IMR-90 (cell line): ENCODE measurements at regions not wholly inside any gene's neighbourhood (a gene's known extent, or its start where the extent isn't known, plus 50 kb on each side); places are given as distances from the start of the nearest gene placed in this dataset.

Source experiments
- ATAC-seq: fragments of 200-7000 bp; cut with Tn5 transposase; 2 replicates; pipeline ENCODE4 v1.9.1; 2020; ENCODE audit warnings: low read depth, mild to moderate bottlenecking, moderate library complexity
- BruUV-seq: library from RNA; stranded (reverse); fragments of 400-500 nt; replicated peaks from 2 replicates; lab custom pipeline; 2021; lab: Mats Ljungman, UMichigan
- CTCF ChIA-PET: fragments of 300-600 bp; formaldehyde crosslinking; extraction: SDS; loops from one replicate; lab custom pipeline; 2021; ENCODE audit warnings: antibody characterized with exemption; lab: Yijun Ruan, JAX
- POLR2A ChIA-PET: fragments of 300-600 bp; sonication (Branson Sonifier 250); formaldehyde crosslinking; loops from one replicate; lab custom pipeline; 2022; ENCODE audit warnings: antibody characterized with exemption; ENCODE audit not compliant: unreplicated experiment; lab: Charles Lee
- DNase-seq: peaks from one replicate; pipeline ENCODE4 v3.0.0; 2013
- H2AFZ ChIP-seq: replicated peaks from 2 replicates; pipeline ENCODE3; 2013; ENCODE audit warnings: low read length, mild to moderate bottlenecking; ENCODE audit not compliant: poor library complexity
- H2AK5ac ChIP-seq: 2 replicates; pipeline ENCODE4 v1.6.1; 2013; ENCODE audit warnings: low read depth, low read length, inconsistent platforms
- H2AK9ac ChIP-seq: replicated peaks from 2 replicates; pipeline ENCODE3; 2013; ENCODE audit warnings: mild to moderate bottlenecking, low read depth, low read length, moderate library complexity; ENCODE audit not compliant: poor library complexity
- H2BK120ac ChIP-seq: 2 replicates; pipeline ENCODE4 v1.6.1; 2013; ENCODE audit warnings: low read depth, low read length, inconsistent platforms
- H2BK15ac ChIP-seq: 3 replicates; pipeline ENCODE4 v1.6.1; 2013; ENCODE audit warnings: low read depth, low read length, inconsistent platforms
- H2BK20ac ChIP-seq: 2 replicates; pipeline ENCODE4 v1.6.1; 2013; ENCODE audit warnings: low read depth, mild to moderate bottlenecking, inconsistent platforms, low read length, moderate library complexity
- H2BK5ac ChIP-seq: 2 replicates; pipeline ENCODE4 v1.6.1; 2013; ENCODE audit warnings: mild to moderate bottlenecking, low read depth, low read length, inconsistent platforms; ENCODE audit not compliant: poor library complexity, severe bottlenecking
- H3K14ac ChIP-seq: replicated peaks from 2 replicates; pipeline ENCODE4 v1.6.1; 2013; ENCODE audit warnings: low read depth, low read length, inconsistent platforms
- H3K18ac ChIP-seq: 2 replicates; pipeline ENCODE4 v1.6.1; 2013; ENCODE audit warnings: low read depth, low read length, control low read depth
- H3K23ac ChIP-seq: 2 replicates; pipeline ENCODE4 v1.6.1; 2013; ENCODE audit warnings: low read depth, low read length, inconsistent platforms
- H3K27ac ChIP-seq: 2 replicates; pipeline ENCODE4 v1.5.1; 2013; ENCODE audit warnings: mild to moderate bottlenecking, control low read depth, low read length; ENCODE audit not compliant: insufficient read depth
- H3K27me3 ChIP-seq: 2 replicates; pipeline ENCODE4 v1.6.1; 2013; ENCODE audit warnings: low read length; ENCODE audit not compliant: control insufficient read depth, insufficient read depth
- H3K36me3 ChIP-seq: 2 replicates; pipeline ENCODE4 v1.6.1; 2013; ENCODE audit warnings: low read length, mixed read lengths; ENCODE audit not compliant: control insufficient read depth, insufficient read depth
- H3K4ac ChIP-seq: 2 replicates; pipeline ENCODE4 v1.6.1; 2013; ENCODE audit warnings: low read depth, low read length, inconsistent platforms
- H3K4me1 ChIP-seq: 2 replicates; pipeline ENCODE4 v1.6.1; 2013; ENCODE audit warnings: low read length, mixed read lengths; ENCODE audit not compliant: control insufficient read depth, insufficient read depth
- H3K4me2 ChIP-seq: 2 replicates; pipeline ENCODE4 v1.6.1; 2013; ENCODE audit warnings: low read depth, mild to moderate bottlenecking, control low read depth, low read length, moderate library complexity
- H3K4me3 ChIP-seq: 2 replicates; pipeline ENCODE4 v1.5.1; 2013; ENCODE audit warnings: low read depth, mild to moderate bottlenecking, control low read depth, low read length, moderate library complexity; ENCODE audit not compliant: insufficient read depth
- H3K56ac ChIP-seq: 2 replicates; pipeline ENCODE4 v1.6.1; 2013; ENCODE audit warnings: low read length, inconsistent platforms; ENCODE audit not compliant: insufficient read depth; ENCODE audit errors: extremely low read depth
- H3K79me1 ChIP-seq, 2 experiments: 2 replicates each; pipeline ENCODE4 v1.6.1; 2013; ENCODE audit warnings: low read length in 2 of 2, inconsistent platforms in 1 of 2, low read depth in 1 of 2
- H3K9ac ChIP-seq: 2 replicates; pipeline ENCODE4 v1.6.1; 2013; ENCODE audit warnings: low read depth, low read length, control low read depth
- H3K9me1 ChIP-seq: 2 replicates; pipeline ENCODE4 v1.6.1; 2013; ENCODE audit warnings: low read length, inconsistent platforms; ENCODE audit not compliant: insufficient read depth
- H3K9me3 ChIP-seq: 2 replicates; pipeline ENCODE4 v1.6.1; 2013; ENCODE audit warnings: low read length; ENCODE audit not compliant: control insufficient read depth, insufficient read depth
- H4K20me1 ChIP-seq: 2 replicates; pipeline ENCODE4 v1.6.1; 2013; ENCODE audit warnings: low read length, inconsistent platforms; ENCODE audit not compliant: insufficient read depth
- H4K5ac ChIP-seq: 2 replicates; pipeline ENCODE4 v1.6.1; 2013; ENCODE audit warnings: mild to moderate bottlenecking, low read depth, low read length, control low read depth
- H4K8ac ChIP-seq, 2 experiments: 2 replicates each; pipeline ENCODE4 v1.6.1; 2013; ENCODE audit warnings: low read depth in 2 of 2, low read length in 2 of 2, control low read depth in 1 of 2, inconsistent platforms in 1 of 2
- H4K91ac ChIP-seq: 2 replicates; pipeline ENCODE4 v1.6.1; 2013; ENCODE audit warnings: low read depth, low read length, inconsistent platforms; ENCODE audit not compliant: insufficient read depth
- CHD1 ChIP-seq: IDR thresholded peaks from 2 replicates; pipeline ENCODE4 v1.6.1; 2012; ENCODE audit warnings: low read depth, low read length, improper control_type of control experiment
- ELK1 ChIP-seq: fragments of 150-350 bp; IDR thresholded peaks from 2 replicates; pipeline ENCODE4 v1.6.1; 2016; ENCODE audit warnings: low read depth, mild to moderate bottlenecking, low read length, moderate library complexity, borderline replicate concordance
- FOS ChIP-seq: fragments of 150-350 bp; IDR thresholded peaks from 2 replicates; pipeline ENCODE4 v1.6.1; 2016; ENCODE audit warnings: low read depth, low read length
- MAFK ChIP-seq: IDR thresholded peaks from 2 replicates; pipeline ENCODE4 v1.6.1; 2012; ENCODE audit warnings: low read depth, low read length, improper control_type of control experiment
- NFE2L2 ChIP-seq: fragments of 150-350 bp; IDR thresholded peaks from 2 replicates; pipeline ENCODE4 v1.6.1; 2016; ENCODE audit warnings: low read depth, mild to moderate bottlenecking, low read length
- RAD21 ChIP-seq: IDR thresholded peaks from 2 replicates; pipeline ENCODE4 v1.6.1; 2012; ENCODE audit warnings: low read length, improper control_type of control experiment
- RCOR1 ChIP-seq: IDR thresholded peaks from 2 replicates; pipeline ENCODE4 v1.6.1; 2012; ENCODE audit warnings: mild to moderate bottlenecking, low read length, improper control_type of control experiment; ENCODE audit not compliant: insufficient replicate concordance
- WGBS, 2 experiments: methylation state at CpG; one replicate each; pipeline versions ENCODE4 v1.1.5 to v1.1.7; 2013; ENCODE audit warnings: missing lambda C conversion rate in 2 of 2; ENCODE audit not compliant: insufficient read length in 1 of 2; ENCODE audit errors: extremely low coverage in 2 of 2; 5-methylcytosine and 5-hydroxymethylcytosine counted together
- dilution Hi-C: fragments of 300-500 bp; cut with HindIII; formaldehyde crosslinking; loops from one replicate; pipeline ENCODE4 v1.14.3; 2018; ENCODE audit warnings: low sequenced_read_pairs; ENCODE audit not compliant: unreplicated experiment
- in situ Hi-C: fragments of 300-500 bp; cut with MboI; formaldehyde crosslinking; loops from 3 replicates; pipeline ENCODE4 v1.14.3; 2019; ENCODE audit warnings: low sequenced_read_pairs, inconsistent platforms, mixed read lengths
- intact Hi-C: fragments of 100-400 bp; cut with micrococcal nuclease; formaldehyde crosslinking; loops from 2 replicates; pipeline ENCODE4 v1.10.0; 2022

GRCh38 chr7:149569025-149569725, 71.6 kb upstream of the ZNF746 start:
- no peak overlapping the region for H3K9ac ChIP-seq
- CTCF ChIA-PET = no interaction called here

More at GRCh38 chr7:149569025-149569725, 71.6 kb upstream of the ZNF746 start:
- no peak overlapping the region for H2BK20ac ChIP-seq
- H3K27me3 ChIP-seq = no peaks in the 10 kb centered on the region
- H3K36me3 ChIP-seq = peaks cover 10% of the 10 kb centered on the region; the same call in 1 of the 2 replicates
- H3K23ac ChIP-seq = no peak overlapping the region
- H4K91ac ChIP-seq = no peak overlapping the region
- no peak overlapping the region for H2BK5ac ChIP-seq
- H4K8ac ChIP-seq = no peak overlapping the region
- no peak overlapping the region for H3K14ac ChIP-seq
- DNase-seq = peak; percentile 26
- peaks cover 9% of the 10 kb centered on the region for H3K4me1 ChIP-seq
- in situ Hi-C loops = no loop called here
- no peak overlapping the region for H3K18ac ChIP-seq
- H2AK5ac ChIP-seq = no peak overlapping the region
- H3K4ac ChIP-seq = no peak overlapping the region
- H2BK120ac ChIP-seq = no peak overlapping the region
- ATAC-seq = no peak
- intact Hi-C loops = no loop called here
- 87% methylated on average over 3 of the region's 6 CpGs; no CpG with 5 or more reads in 1 of the 2 experiments for WGBS, 2 experiments
- H3K4me2 ChIP-seq = no peak overlapping the region
- H4K20me1 ChIP-seq = no peaks in the 10 kb centered on the region
- peaks cover 10% of the 10 kb centered on the region for H3K9me3 ChIP-seq
- H3K4me3 ChIP-seq = no peak overlapping the region
- H2AFZ ChIP-seq = no peak overlapping the region
- POLR2A ChIA-PET = no interaction called here
- no peak for TF ChIP-seq ELK1
- TF ChIP-seq NFE2L2 = no peak
- TF ChIP-seq FOS = no peak
- TF ChIP-seq RCOR1 = no peak
- no peak for TF ChIP-seq RAD21
- no peak for TF ChIP-seq CHD1
- no peak for TF ChIP-seq MAFK
- no peak overlapping the region for H3K27ac ChIP-seq
- H3K9me1 ChIP-seq = peaks cover 3% of the 10 kb centered on the region; the same call in 1 of the 2 replicates
- peaks cover 32 to 33% of the 10 kb centered on the region in 2 experiments for H3K79me1 ChIP-seq
- no peak overlapping the region for H3K56ac ChIP-seq
- dilution Hi-C loops = no loop called here
- no TSS peak for BruUV-seq
- H2AK9ac ChIP-seq = no peak overlapping the region
- no peak overlapping the region for H2BK15ac ChIP-seq
- no peak overlapping the region for H4K5ac ChIP-seq
